Lower leg skin (tissue), 3 donors: ENCODE measurements at regions not wholly inside any gene's neighbourhood (a gene's known extent, or its start where the extent isn't known, plus 50 kb on each side); places are given as distances from the start of the nearest gene placed in this dataset.

Experiments used
- POLR2A ChIP-seq, 2 donors: fragments of 450-650 bp; IDR thresholded peaks; one replicate each; pipeline ENCODE4 v1.6.1; 2016 to 2017; ENCODE audit warnings: antibody characterized with exemption in 2 of 2, mild to moderate bottlenecking in 1 of 2, moderate library complexity in 1 of 2
- TF ChIP-seq, protein P1 (sequence below), 3 donors: fragments of 450-650 bp; IDR thresholded peaks; one replicate each; pipeline ENCODE4 v1.5.1; 2016; ENCODE audit warnings: antibody characterized with exemption in 3 of 3, mild to moderate bottlenecking in 3 of 3, moderate library complexity in 2 of 3

- TF ChIP-seq POLR2A (IDR thresholded peaks at IDR 0.05): no peak
- TF ChIP-seq, protein P1, sequence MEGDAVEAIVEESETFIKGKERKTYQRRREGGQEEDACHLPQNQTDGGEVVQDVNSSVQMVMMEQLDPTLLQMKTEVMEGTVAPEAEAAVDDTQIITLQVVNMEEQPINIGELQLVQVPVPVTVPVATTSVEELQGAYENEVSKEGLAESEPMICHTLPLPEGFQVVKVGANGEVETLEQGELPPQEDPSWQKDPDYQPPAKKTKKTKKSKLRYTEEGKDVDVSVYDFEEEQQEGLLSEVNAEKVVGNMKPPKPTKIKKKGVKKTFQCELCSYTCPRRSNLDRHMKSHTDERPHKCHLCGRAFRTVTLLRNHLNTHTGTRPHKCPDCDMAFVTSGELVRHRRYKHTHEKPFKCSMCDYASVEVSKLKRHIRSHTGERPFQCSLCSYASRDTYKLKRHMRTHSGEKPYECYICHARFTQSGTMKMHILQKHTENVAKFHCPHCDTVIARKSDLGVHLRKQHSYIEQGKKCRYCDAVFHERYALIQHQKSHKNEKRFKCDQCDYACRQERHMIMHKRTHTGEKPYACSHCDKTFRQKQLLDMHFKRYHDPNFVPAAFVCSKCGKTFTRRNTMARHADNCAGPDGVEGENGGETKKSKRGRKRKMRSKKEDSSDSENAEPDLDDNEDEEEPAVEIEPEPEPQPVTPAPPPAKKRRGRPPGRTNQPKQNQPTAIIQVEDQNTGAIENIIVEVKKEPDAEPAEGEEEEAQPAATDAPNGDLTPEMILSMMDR (IDR thresholded peaks at IDR 0.05): no peak
Observed at GRCh38 chr2:138881126-138881525, 100.9 kb upstream of the NXPH2 start.
